Heart left ventricle (tissue), 13 donors: ENCODE measurements at regions not wholly inside any gene's neighbourhood (a gene's known extent, or its start where the extent isn't known, plus 50 kb on each side); places are given as distances from the start of the nearest gene placed in this dataset.

ENCODE experiments used
- CTCF ChIP-seq, 12 donors: fragments of 200-600 bp; sonication (generic) in 4 of 12; IDR thresholded peaks; one replicate each; pipeline versions ENCODE4 v1.5.0 to v1.8.0; 2018 to 2022; ENCODE audit warnings: antibody characterized with exemption in 12 of 12, mild to moderate bottlenecking in 5 of 12
- POLR2A ChIP-seq, 2 donors: fragments of 450-650 bp; IDR thresholded peaks; one replicate each; pipeline ENCODE4 v1.6.1; 2017; ENCODE audit warnings: antibody characterized with exemption in 2 of 2, mild to moderate bottlenecking in 2 of 2, moderate library complexity in 2 of 2
- donor health status: ischemic (EF 13 %, LVEDD 7.1; RV severe dilation, severe dysfunction).
- donor health status: DM: no; HTN: yes; CAD: no.
- donor health status: DM: no; HTN: no; CAD: no.
- donor health status: ischemic (EF 25% LVEDD 6.9; RV normal size, moderate dysfunction).
- donor health status: ischemic (EF 25% LVEDD 5.7; RV mildly dilated, moderate dysfunction).
- donor health status: ischemic (EF 35%, LVEDD 5.7; RV mildly dilated, moderate dysfunction).
- donor health status: nonischemic (EF 11% LVEDD 7.7; RV severe dilation, severe dysfunction).
- donor health status: DM: yes; HTN: yes; CAD: no.
- donor health status: PGD.
- donor health status: ischemic (EF 29% LVEDD 5.4; RV normal size, mild dysfunction).
- donor health status: nonischemic (EF 23%, LVEDD 6.1; RV moderate dilation, normal function).

DNA sequence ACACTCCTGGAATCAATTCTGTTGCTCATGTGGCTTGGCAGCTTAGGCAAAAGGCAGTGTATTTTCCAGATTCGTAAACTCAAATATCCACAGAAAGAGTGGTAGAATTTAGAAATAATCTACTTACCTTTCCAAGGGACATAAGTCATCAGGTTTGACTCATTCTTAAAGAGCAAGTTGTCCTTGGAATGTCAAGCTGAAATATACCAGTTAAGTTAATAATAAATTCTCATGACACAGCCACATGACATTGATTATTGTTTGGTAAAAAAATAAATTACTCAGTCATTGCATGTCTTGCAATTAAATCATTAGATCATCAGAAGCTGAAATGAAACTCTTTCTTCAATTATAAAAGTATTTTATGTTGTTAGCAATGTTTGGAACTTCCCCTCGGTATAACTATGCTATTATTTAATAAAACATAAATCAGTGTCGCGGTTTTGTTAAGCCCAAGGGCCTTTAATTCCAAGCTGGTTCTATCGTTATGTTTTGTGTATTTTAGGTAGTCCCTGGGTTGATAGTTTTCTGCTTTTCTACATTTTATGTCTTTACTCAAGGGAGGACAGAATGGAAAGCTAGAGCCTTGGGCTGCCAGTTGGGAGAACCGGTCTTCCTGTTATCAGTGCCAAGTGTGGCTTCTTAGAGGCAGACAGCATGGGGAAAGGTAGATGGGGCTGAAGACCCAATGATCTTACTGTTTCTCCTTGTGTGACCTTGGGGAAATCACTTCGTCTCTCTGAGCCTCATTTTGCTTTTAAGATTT lies 79.3 kb upstream of the PRLR start:
- TF ChIP-seq POLR2A (IDR thresholded peaks at IDR 0.05) = no peak
- no peak for TF ChIP-seq CTCF (IDR thresholded peaks at IDR 0.05)
